Stomach (tissue), 4 donors: ENCODE measurements at regions not wholly inside any gene's neighbourhood (a gene's known extent, or its start where the extent isn't known, plus 50 kb on each side); places are given as distances from the start of the nearest gene placed in this dataset.
A peak's percentile ranks its signal among the peaks of the same experiment; 100 is the strongest.

Source experiments
- EP300 ChIP-seq: sonication (generic); formaldehyde crosslinking; IDR thresholded peaks from one replicate; pipeline ENCODE4 v1.6.1; 2017; ENCODE audit warnings: antibody characterized with exemption
- POLR2A ChIP-seq, 4 donors: fragments of 450-650 bp; IDR thresholded peaks; one replicate each; pipeline ENCODE4 v1.6.1; 2016; ENCODE audit warnings: antibody characterized with exemption in 4 of 4, control low read depth in 2 of 4, mild to moderate bottlenecking in 1 of 4, moderate library complexity in 1 of 4
- POLR2AphosphoS5 ChIP-seq, 3 donors: sonication (generic); formaldehyde crosslinking; IDR thresholded peaks; one replicate each; pipeline ENCODE4 v1.6.1; 2016; ENCODE audit warnings: antibody characterized with exemption in 3 of 3
- TF ChIP-seq, protein P1 (sequence below), 7 experiments: fragments of 450-650 bp in 4 of 7; fragments of 200-600 bp in 3 of 7; sonication (generic) in 3 of 7; IDR thresholded peaks; one replicate each; pipeline ENCODE4 v1.5.1; 2016 to 2019; ENCODE audit warnings: antibody characterized with exemption in 7 of 7, control low read depth in 2 of 7, mild to moderate bottlenecking in 1 of 7

DNA sequence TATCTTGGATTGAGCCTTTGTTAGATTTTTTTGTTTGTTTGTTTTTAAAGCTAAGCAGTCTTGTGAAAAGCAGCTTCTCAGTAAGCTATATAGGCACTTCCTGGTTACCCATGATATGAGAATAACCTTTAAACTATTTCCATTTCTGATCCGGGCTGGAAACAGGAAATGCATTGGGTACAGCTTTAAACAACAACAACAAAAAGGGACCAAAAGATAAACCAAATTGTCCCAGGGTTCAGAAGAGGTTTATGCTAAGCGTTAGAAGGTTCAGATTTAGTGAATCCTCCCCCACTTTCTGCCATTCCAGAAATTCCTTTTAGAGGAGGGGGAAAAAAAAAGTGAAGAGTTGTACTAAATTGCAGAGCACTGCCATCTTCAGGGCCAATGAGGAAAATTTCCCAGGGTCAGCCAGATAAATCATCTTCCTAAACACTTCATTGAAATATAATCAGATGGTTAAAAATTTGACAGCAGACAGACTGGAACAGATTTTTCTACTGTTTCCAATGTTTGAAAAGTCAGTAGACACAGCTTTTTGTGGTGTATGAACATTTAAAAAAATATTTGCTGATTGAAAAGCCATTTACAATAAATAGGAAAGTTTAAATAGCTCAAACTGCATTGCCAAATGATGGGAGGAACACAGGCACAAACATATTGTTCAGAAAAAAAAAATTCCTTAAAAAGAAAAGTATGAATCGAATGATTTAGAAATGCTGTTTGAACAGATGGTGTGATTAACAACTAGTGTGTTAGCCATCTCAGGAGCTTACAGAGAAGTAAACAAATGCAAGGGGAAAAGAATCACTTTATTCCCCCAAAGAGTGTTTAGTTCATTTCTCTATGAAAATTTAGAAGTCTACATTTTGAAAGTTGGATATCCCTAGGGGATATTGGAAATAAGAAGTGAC, 189.9 kb upstream of the TANK start:
- TF ChIP-seq, protein P1, sequence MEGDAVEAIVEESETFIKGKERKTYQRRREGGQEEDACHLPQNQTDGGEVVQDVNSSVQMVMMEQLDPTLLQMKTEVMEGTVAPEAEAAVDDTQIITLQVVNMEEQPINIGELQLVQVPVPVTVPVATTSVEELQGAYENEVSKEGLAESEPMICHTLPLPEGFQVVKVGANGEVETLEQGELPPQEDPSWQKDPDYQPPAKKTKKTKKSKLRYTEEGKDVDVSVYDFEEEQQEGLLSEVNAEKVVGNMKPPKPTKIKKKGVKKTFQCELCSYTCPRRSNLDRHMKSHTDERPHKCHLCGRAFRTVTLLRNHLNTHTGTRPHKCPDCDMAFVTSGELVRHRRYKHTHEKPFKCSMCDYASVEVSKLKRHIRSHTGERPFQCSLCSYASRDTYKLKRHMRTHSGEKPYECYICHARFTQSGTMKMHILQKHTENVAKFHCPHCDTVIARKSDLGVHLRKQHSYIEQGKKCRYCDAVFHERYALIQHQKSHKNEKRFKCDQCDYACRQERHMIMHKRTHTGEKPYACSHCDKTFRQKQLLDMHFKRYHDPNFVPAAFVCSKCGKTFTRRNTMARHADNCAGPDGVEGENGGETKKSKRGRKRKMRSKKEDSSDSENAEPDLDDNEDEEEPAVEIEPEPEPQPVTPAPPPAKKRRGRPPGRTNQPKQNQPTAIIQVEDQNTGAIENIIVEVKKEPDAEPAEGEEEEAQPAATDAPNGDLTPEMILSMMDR (IDR thresholded peaks at IDR 0.05), result peak in 5 of 7 experiments; percentile 32 to 70 (median 57)
- TF ChIP-seq POLR2A (IDR thresholded peaks at IDR 0.05) (no peak), POLR2AphosphoS5 (IDR thresholded peaks at IDR 0.05) (no peak), EP300 (no peak)
